ENCODE measurements at regions not wholly inside any gene's neighbourhood (a gene's known extent, or its start where the extent isn't known, plus 50 kb on each side); places are given as distances from the start of the nearest gene placed in this dataset.
"Not testable (repeated sequence)": the region's sequence is repeated elsewhere in the genome, so short reads cannot be mapped to it uniquely, and the experiment has no call there.

DNA sequence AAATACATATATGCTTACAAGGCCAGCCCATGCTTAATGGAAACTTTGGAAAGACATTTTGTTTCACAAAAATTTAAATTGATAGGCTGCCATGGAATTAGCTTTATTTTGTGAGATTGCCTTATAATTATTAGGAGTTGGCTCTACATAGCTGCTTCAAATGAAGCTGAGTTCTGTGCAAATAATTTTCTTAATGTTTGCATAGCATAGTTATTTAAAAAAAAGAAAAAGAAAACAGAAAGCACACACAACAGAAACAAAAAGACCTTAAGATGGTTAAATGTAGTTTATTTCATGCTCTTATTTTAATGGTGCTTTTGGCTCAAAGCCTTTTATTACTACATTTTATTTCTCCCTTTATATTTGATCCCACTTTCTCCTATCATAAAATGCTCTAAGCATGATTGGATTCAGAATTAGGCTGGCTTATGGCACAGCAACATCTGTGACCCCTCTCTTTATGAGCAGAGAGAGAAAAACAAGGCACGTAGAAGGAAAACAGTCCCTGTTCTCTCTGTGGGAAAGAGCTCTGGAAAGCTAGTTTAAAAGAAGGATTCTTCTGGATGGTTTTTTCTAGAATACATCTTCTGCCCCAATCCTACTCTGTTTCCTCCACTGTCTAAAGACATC lies 530.5 kb downstream of the NTRK2 start:
- DNase-seq = no peak

DNA sequence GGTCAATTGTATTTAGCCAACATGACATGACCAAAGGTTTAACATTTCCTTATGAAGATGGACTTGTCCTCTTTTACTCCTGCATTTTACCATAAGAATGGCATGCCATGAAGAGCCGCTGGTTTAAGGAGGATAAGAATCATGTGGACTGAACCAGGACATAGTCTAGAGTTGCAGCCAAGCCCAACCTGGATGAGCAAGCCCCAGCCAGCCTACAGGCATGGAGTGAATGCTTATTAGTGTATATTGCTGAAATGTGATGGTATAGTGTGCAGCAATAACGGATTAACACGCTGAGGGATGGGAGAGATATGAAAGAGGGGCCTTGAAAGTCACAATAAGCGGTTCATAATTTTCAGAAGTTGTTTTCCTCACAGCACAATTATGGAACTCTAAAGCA lies 523.2 kb downstream of the NTRK2 start:
- no peak for DNase-seq

- no peak for DNase-seq
These were observed 516.7 kb downstream of the NTRK2 start for GRCh38 chr9:85186218-85186585.

GRCh38 chr9:85185486-85186217 lies 516.1 kb downstream of the NTRK2 start:
- no peak for DNase-seq

GRCh38 chr9:85182383-85182782 lies 512.9 kb downstream of the NTRK2 start:
- DNase-seq = no peak

DNA sequence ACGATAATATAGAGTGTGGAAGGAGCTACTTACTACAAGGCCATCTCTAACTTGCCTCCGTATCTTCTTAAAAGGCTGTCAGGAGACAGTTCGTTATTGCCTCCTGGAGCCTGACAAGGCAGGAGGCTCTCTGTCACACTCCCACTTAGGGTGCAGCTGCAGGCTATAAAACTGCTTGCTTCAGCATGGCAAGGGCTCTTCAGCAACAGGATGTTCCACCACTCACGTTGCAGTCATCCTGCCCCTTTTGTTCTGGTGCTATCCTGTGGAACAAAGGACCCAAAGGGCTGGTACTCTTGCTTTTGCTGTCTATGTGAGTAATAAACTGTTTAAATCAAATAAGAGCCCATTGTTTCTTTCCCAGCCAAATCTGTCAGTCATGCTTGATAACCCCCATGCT lies 508.9 kb downstream of the NTRK2 start:
- DNase-seq = no peak

DNA sequence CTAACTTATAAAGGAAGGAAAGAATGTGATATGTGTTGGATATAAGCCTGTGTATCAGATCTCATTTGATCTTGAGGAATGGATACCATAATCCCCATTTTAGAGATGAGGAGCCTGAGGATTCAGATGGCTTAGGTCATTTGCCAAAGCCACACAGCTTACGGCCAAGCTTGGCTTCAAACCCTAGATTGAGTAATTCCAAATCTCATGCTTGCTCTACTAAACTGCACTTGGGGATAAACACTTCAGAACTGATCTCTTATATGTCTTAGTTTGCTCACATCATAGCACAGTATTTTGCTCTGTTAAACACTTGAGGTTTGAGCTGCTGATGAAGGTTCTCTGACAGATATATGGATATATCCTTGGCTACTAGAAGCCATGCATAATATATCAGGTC lies 504.4 kb downstream of the NTRK2 start:
- DNase-seq = no peak

DNA sequence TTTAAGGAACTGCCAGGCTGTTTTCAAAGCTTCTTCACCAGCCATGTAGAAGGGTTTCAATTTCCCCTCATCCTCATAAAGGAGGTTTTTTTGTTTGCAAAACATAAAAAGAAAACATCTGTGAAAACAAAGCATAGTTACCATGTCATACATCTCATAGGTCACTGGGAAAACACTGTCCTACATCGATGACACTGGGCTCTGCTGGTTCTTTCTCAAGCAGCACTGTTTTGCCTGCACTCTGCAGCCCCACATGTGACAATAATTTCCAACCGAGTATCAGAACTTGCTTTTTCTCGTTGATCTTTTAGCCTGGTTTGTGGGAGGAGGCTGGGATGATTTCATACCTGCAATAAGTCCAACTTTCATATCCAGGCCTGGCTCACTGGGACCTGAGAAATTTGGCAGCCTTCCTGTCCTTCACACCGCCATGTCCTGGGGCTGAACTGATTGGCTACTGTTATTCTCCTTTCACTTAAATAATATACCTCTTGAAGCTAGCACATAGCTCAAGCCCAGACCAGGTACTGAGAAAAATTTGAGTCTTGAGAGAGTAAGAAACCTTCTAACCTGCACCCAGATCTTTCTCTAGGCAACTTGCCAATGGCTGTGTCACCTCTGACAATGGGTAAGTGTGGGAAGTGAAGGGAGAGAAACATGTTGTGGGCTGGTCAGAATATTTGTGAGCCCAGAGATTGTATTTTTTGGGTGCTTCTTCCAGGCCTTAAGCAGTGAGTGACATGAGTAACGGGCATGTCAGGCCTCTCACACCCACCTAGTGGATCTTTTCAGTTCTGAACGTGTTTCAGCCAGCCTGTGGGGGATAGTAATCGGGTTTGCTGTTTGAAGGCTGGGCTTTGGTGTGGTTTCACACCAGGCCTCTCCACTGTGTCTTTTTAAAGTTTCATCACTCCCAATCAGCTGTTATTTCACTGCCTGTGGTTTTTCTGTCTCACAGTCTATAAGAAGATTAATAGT lies 502.8 kb downstream of the NTRK2 start:
- DNase-seq = no peak

- DNase-seq = no peak
These were observed 501.6 kb downstream of the NTRK2 start for GRCh38 chr9:85171163-85171562.

- no peak for DNase-seq
These were observed 498.9 kb downstream of the NTRK2 start for GRCh38 chr9:85168412-85168811.

GRCh38 chr9:85167146-85167545 lies 497.6 kb downstream of the NTRK2 start:
- no peak for DNase-seq

- no peak for DNase-seq
These were observed 494.3 kb downstream of the NTRK2 start for GRCh38 chr9:85163825-85164224.

DNA sequence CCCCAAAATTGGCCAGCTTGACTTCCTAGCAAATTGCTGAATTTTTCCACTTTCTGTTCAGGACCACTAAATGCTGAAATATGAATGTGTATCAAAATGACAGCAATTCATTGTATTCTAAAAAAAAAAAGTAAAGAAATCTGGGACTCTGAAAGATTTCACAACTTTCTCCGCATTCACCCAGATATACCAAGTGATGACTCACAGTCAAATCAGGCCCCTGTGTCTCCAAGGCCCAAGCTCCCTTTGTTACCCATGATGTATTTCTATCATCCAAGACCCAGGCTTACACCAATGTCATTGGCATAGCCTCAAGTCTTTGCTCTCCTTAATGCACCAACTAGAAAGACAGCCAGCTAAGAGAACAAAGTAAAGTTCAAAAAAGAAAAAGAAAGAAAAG lies 493.9 kb downstream of the NTRK2 start:
- no peak for DNase-seq

DNA sequence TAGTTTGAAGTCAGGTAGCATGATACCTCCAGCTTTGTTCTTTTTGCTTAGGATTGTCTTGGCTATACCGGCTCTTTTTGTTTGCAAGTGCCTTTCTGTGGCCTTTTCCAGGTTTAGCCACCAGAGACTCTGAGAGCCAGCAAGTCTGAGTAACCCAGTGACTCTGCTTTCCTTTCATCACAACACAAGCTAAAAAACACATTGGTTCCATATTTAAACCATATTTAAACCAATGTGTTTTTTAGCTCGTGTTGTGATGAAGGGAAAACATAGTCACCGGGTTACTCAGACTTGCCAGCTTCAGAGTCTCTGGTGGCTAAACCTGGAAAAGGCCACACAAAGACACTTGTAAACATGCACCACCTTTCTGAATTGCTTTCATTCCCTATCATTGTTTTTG lies 493.3 kb downstream of the NTRK2 start:
- no peak for DNase-seq

- DNase-seq = not testable (repeated sequence)
These were observed 491.4 kb downstream of the NTRK2 start for GRCh38 chr9:85160944-85161343.

DNA sequence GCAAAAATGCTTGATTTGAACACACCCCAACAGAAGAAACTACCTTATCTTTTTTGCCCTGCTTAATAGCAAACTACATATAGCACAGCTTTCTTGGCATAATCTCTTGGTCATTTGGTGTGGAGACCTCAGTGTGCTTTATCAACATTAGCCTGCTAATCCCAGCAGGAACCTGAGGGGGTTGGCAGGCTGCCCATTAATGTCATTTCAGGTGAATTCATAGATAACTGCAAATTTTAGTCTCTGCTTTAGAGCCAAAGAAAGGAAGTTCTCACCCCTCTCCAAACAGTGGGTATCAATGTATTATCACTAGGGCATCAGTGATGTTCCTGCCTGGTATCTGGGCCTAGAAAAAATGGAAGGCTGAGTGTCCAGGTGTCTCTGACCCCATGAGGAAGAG lies 489.0 kb downstream of the NTRK2 start:
- no peak for DNase-seq

DNA sequence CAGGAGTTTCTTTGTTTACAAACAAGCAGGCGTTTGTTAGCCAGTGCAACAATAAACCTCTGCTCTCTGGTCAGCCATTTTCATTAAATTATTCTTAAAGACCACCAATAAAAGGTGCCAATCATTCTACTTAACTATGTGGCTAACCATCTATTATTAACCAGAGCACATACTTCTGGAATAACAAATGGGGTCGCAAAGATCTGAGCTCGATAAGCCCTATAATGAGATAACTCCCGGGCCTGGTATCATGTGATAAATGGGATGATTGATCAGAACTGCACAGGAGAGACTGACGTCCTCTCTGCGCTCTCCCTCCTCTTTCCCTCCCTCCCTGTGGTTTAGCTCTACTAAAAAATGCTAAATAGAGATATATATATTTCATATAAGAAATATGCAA lies 488.2 kb downstream of the NTRK2 start:
- DNase-seq = no peak

- DNase-seq = no peak
These were observed 487.1 kb downstream of the NTRK2 start for GRCh38 chr9:85156652-85157051.

GRCh38 chr9:85155352-85155751 lies 485.8 kb downstream of the NTRK2 start:
- DNase-seq = no peak

GRCh38 chr9:85151741-85152140 lies 482.2 kb downstream of the NTRK2 start:
- DNase-seq = no peak

GRCh38 chr9:85151162-85151561 lies 481.6 kb downstream of the NTRK2 start:
- DNase-seq = no peak

DNA sequence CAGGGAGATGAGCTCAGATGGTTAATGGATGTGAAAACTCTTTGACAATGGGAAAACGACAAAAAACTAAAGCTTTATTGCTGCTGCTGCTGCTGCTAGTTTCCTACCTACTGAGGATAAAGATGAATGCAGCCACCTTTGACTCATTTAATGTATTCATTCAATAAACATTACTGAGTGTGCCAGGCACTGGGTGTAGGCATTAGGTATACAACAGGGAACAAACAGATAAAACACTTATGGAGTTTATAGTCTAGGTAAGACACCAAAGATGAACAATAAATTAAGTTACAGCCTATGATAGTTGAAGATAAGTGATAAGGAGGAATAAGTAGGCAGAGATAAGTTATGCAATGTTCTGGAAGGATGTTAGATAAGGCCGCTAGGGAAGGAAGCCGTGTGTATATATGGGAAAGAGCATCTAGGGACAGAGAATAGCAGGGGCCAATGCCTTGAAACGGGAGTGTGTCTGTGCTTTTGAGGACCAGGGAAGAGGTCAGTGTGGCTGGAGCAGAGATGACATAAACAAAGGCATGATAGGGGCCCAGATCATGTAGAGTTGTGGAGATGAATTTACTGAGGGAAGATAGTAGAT lies 477.6 kb downstream of the NTRK2 start:
- no peak for DNase-seq

GRCh38 chr9:85142968-85143367 lies 473.4 kb downstream of the NTRK2 start:
- no peak for DNase-seq
